Right atrium auricular region (tissue), 2 donors: ENCODE measurements at regions not wholly inside any gene's neighbourhood (a gene's known extent, or its start where the extent isn't known, plus 50 kb on each side); places are given as distances from the start of the nearest gene placed in this dataset.
"Not testable (repeated sequence)": the region's sequence is repeated elsewhere in the genome, so short reads cannot be mapped to it uniquely, and the experiment has no call there.

Experiments
- DNase-seq: peaks from one replicate; pipeline ENCODE4 v3.0.0-alpha.2; 2019; ENCODE audit warnings: low spot score
- H3K27ac ChIP-seq, 2 donors: fragments of 200-600 bp; sonication (generic); 1 replicate in 1 of 2; 2 replicates in 1 of 2; pipeline ENCODE4 v1.5.1; 2016 to 2019
- H3K27me3 ChIP-seq, 2 donors: fragments of 200-600 bp; sonication (generic); one replicate each; pipeline versions ENCODE4 v1.5.1 to v1.6.0; 2017 to 2019
- H3K36me3 ChIP-seq: fragments of 200-600 bp; sonication (generic); one replicate; pipeline ENCODE4 v1.5.1; 2016
- H3K4me1 ChIP-seq, 2 donors: fragments of 200-600 bp; sonication (generic); one replicate each; pipeline versions ENCODE4 v1.5.1 to v1.6.0; 2017 to 2019
- H3K4me3 ChIP-seq, 2 donors: fragments of 200-600 bp; sonication (generic); 1 replicate in 1 of 2; 2 replicates in 1 of 2; pipeline ENCODE4 v1.5.1; 2017 to 2019; ENCODE audit warnings: mild to moderate bottlenecking in 1 of 2, moderate library complexity in 1 of 2
- H3K9me3 ChIP-seq, 2 donors: fragments of 200-600 bp; sonication (generic); one replicate each; pipeline ENCODE4 v1.5.1; 2019
- CTCF ChIP-seq, 2 donors: fragments of 200-600 bp; sonication (generic); IDR thresholded peaks; one replicate each; pipeline ENCODE4 v1.5.1; 2019; ENCODE audit warnings: antibody characterized with exemption in 2 of 2

GRCh38 chr4:181825564-181825963, 417.6 kb upstream of the TENM3 start:
- Histone ChIP-seq H3K4me1 (peaks cover 0 to 6% of the 10 kb centered on the region in 2 donors), H3K27ac (no peak overlapping the region), H3K36me3 (no peaks in the 10 kb centered on the region), H3K27me3 (no peaks in the 10 kb centered on the region), H3K4me3 (no peak overlapping the region), H3K9me3 (no peaks in the 10 kb centered on the region)
- TF ChIP-seq CTCF (IDR thresholded peaks at IDR 0.05): no peak
- no peak for DNase-seq

GRCh38 chr4:181827246-181827645, 416.0 kb upstream of the TENM3 start:
- H3K9me3 ChIP-seq: no peaks in the 10 kb centered on the region
- TF ChIP-seq CTCF (IDR thresholded peaks at IDR 0.05): no peak
- H3K4me1 ChIP-seq: peaks cover 0 to 6% of the 10 kb centered on the region in 2 donors
- no peak for DNase-seq
- H3K36me3 ChIP-seq: no peaks in the 10 kb centered on the region
- no peaks in the 10 kb centered on the region for H3K27me3 ChIP-seq
- no peak overlapping the region for H3K4me3 ChIP-seq
- H3K27ac ChIP-seq: no peak overlapping the region

GRCh38 chr4:181830404-181831035, 412.7 kb upstream of the TENM3 start:
- H3K4me1 ChIP-seq: no peaks in the 10 kb centered on the region
- no peaks in the 10 kb centered on the region for H3K9me3 ChIP-seq
- DNase-seq: no peak
- H3K27ac ChIP-seq: no peak overlapping the region
- H3K4me3 ChIP-seq: no peak overlapping the region
- no peaks in the 10 kb centered on the region for H3K27me3 ChIP-seq
- TF ChIP-seq CTCF (IDR thresholded peaks at IDR 0.05): no peak
- H3K36me3 ChIP-seq: no peaks in the 10 kb centered on the region

GRCh38 chr4:181834071-181834470, 409.1 kb upstream of the TENM3 start:
- TF ChIP-seq CTCF (IDR thresholded peaks at IDR 0.05): no peak
- no peaks in the 10 kb centered on the region for H3K27me3 ChIP-seq

GRCh38 chr4:181835348-181835747, 407.9 kb upstream of the TENM3 start:
- TF ChIP-seq CTCF (IDR thresholded peaks at IDR 0.05): no peak
- no peak for DNase-seq
- Histone ChIP-seq H3K9me3 (peaks cover 0 to 7% of the 10 kb centered on the region in 2 donors), H3K27me3 (no peaks in the 10 kb centered on the region), H3K4me3 (no peak overlapping the region), H3K36me3 (no peaks in the 10 kb centered on the region), H3K4me1 (no peaks in the 10 kb centered on the region), H3K27ac (no peak overlapping the region)

More at GRCh38 chr4:181834071-181834470, 409.1 kb upstream of the TENM3 start:
- Histone ChIP-seq H3K36me3 (no peaks in the 10 kb centered on the region), H3K4me3 (no peak overlapping the region), H3K9me3 (no peaks in the 10 kb centered on the region), H3K4me1 (no peaks in the 10 kb centered on the region), H3K27ac (no peak overlapping the region)
- DNase-seq: no peak

- no peaks in the 10 kb centered on the region for H3K27me3 ChIP-seq
- no peaks in the 10 kb centered on the region for H3K4me1 ChIP-seq
- H3K36me3 ChIP-seq: no peaks in the 10 kb centered on the region
- H3K4me3 ChIP-seq: no peak overlapping the region
- H3K9me3 ChIP-seq: peaks cover 0 to 7% of the 10 kb centered on the region in 2 donors
- H3K27ac ChIP-seq: no peak overlapping the region
- TF ChIP-seq CTCF (IDR thresholded peaks at IDR 0.05): no peak
- DNase-seq: no peak
Observed at GRCh38 chr4:181838253-181838652, 404.9 kb upstream of the TENM3 start.

- not testable (repeated sequence) for DNase-seq, H3K27me3 ChIP-seq, H3K27ac ChIP-seq, H3K36me3 ChIP-seq, H3K4me1 ChIP-seq, H3K4me3 ChIP-seq, H3K9me3 ChIP-seq
Observed at GRCh38 chr4:181843797-181844196, 399.4 kb upstream of the TENM3 start.
